ENCODE measurements at regions not wholly inside any gene's neighbourhood (a gene's known extent, or its start where the extent isn't known, plus 50 kb on each side); places are given as distances from the start of the nearest gene placed in this dataset.
"Not testable (repeated sequence)": the region's sequence is repeated elsewhere in the genome, so short reads cannot be mapped to it uniquely, and the experiment has no call there.

- DNase-seq = no peak
Measured at GRCh38 chr11:92022499-92022898, 202.1 kb upstream of the FAT3 start.

DNA sequence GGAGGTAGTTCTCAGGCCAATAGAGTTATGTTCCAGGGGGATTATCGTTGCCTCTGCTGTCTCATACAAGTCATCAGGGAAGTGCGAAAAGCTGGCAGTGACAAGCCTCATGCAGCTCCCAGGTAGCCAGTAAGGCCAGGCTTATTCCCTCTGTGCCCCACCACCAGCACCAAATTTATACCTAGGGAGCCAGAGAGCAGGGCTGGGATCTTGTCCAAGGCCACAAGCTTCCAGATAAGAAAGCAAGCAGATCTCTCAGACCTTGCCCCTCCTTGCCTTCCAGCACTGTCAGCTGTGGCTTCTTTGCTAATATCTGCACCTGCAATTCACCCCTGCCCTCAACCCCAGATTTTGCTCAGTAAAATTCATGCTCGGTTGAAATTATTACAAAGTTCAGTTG, 206.3 kb upstream of the FAT3 start:
- no peak for DNase-seq

DNA sequence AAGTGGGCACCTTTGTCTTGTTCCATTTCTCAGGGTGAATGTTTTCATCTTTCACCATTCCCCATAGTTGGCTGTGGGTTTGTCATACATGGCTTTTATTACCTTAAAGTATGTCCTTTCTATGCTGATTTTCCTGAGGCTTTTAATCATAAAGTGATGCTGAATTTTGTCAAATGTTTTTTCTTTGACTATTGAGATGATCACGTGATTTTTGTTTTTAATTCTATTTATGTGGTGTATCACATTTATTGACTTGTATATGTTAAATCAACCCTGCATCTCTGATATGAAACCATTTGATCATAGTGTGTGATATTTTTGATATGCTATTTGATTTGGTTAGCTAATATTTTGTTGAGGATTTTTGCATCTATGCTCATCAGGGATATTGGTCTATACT, 216.4 kb upstream of the FAT3 start:
- no peak for DNase-seq

GRCh38 chr11:92002568-92002967, 222.1 kb upstream of the FAT3 start:
- no peak for DNase-seq

- DNase-seq = no peak
Measured at GRCh38 chr11:91998481-91998880, 226.1 kb upstream of the FAT3 start.

- no peak for DNase-seq
Measured at GRCh38 chr11:91997226-91997625, 227.4 kb upstream of the FAT3 start.

DNA sequence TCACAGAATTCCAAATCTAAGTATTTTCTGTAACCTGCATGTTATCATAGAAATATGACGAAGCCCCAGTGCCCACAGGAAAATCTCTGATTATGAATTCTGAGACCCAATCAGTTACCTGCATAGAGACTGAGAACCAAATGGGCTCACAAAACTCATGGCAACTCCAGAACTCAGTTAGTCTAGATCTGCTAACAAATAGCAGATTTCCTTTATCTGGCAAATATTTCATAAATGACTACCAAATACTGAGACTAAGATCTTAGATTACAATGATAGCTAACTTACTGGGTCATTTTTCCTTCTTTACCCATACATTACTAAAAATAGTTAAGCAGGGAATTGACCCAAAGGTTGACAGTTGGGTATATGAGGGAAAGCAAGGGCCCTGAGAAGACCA, 228.1 kb upstream of the FAT3 start:
- no peak for DNase-seq

DNA sequence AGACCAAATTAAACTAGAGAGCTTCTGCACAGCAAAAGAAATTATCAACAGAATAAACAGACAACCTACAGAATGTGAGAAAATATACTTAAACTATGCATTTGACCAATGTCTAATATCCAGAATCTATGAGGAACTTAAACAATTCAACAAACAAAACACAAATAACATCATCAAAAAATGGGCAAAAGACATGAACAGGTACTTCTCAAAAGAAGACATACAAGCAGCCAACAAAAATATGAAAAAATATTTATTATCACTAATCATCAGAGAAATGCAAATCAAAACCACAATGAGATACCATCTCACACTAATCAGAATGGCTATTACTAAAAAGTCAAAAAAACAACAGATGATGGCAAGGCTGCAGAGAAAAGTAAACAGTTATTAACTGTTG, 236.2 kb upstream of the FAT3 start:
- DNase-seq = not testable (repeated sequence)

GRCh38 chr11:91986218-91986617, 238.4 kb upstream of the FAT3 start:
- no peak for DNase-seq

GRCh38 chr11:91984033-91984584, 240.5 kb upstream of the FAT3 start:
- DNase-seq = no peak

- no peak for DNase-seq
Measured at GRCh38 chr11:91981995-91982394, 242.6 kb upstream of the FAT3 start.

DNA sequence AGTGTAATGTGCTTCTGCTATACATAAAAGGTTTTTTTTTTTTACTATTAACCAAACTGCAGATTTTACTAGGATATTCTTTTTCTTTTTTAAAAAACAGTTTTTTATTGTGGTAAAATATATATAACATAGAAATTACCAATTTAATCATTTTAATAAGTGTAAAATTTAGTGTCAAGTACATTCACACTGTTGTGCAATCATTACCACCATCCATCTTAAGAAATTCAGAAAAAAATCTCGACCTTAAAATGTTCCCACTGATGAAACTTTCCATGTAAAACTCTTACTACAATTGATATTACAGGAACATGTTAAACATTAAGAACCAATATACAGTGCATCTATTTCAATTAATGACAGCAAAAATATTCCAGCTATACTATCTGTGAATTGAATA, 244.8 kb upstream of the FAT3 start:
- DNase-seq = no peak

DNA sequence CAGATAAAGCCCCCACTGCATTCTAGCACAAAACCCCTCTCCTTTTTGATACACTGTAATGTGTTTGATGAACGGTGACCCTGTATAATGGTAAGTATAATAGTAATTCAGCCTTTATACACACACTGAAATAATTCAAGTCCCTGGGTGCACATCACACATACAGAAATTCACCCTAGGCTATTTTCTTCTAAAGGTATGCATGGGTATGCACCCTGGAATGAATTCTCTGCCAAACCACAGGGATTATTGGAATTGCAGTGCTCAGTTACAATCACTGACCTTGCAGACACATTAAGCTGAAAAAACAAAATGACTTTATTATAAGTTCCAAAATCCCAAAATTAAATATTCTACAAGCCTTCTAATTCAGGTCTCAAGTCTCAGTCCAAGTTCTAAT, 245.9 kb upstream of the FAT3 start:
- DNase-seq = no peak

DNA sequence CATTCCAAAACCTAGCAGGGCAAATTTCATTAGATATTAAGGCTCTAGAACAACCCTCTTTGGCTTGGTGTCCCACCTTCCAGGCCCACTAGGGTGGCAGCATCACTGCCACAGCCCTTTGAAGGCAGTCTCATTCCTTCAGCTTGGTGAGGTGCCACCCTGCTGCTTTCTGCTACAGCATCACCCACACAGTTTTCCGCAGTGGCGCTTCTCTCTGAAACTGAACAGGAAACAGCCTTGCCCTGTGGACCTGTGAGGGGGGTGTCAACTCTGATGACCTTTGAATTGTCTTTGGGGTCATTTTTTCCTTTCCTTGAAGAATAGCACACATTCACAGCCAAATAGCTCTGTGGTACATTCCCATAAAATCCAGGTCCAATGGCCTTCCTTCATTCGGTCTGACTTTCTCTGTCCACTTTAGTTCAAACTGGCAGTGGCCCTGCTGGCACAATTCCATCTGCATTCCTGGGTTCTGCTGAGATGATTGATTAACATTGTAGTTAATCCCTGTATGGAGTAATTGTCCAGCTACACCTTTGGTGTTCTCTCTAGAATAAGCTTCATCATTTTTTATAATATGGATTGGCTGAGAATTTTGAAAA, 251.9 kb upstream of the FAT3 start:
- no peak for DNase-seq

DNA sequence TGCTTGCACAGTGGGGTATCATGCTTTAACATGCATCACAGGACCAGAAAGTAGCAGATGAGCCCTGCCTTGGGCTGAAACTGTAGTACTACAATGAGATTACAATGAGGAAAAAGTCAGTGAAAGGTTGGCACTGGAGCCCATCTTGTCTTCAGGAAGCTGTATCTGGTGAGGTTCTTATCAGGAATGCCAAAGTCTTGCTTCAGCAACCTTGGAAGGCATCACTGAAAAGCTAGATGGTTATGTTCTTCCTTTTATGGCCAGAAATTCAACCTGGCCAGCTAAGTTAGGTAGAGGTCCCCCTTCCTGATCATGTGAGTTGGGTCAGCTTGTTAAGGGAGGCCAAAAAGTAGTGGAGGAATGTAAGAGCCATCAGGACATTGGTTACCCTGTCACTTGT, 254.0 kb upstream of the FAT3 start:
- no peak for DNase-seq

DNA sequence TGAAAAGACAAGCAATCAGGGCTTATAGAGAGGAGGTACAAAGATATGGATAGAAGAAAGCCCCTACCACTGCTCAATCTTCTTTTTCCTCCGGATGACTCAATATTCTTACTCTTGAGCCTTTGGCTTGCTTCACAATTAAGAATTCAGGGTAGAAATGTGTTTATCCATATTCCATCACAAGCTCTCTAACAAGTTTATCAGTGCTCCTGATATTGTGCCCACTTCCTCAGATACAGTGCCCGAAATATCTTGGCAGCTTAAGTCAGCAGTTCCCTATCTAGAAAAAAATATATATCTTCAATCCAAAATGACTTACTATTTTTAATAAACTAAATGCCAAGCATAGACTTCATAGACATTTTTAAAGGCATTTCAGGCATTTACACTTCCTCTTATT, 255.1 kb upstream of the FAT3 start:
- no peak for DNase-seq

DNA sequence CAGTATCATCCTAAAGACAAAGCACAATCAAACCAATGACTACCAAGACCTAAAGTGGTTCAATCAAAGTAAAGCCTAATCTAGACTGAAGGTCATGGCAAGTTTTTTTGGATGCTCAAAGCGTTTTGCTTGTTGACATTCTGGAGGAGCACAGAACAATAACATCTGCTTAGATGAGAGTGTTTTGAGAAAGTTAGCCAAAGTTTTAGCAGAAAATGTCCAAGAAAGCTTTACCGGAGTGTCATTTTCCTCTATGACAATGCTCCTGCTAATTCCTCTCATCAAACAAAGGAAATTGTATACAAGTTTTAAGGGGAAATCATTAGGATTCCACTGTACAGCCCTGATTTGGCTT, 256.9 kb upstream of the FAT3 start:
- no peak for DNase-seq

- no peak for DNase-seq
Measured at GRCh38 chr11:91967026-91967690, 257.5 kb upstream of the FAT3 start.

- DNase-seq = no peak
Measured at GRCh38 chr11:91966368-91966767, 258.2 kb upstream of the FAT3 start.

DNA sequence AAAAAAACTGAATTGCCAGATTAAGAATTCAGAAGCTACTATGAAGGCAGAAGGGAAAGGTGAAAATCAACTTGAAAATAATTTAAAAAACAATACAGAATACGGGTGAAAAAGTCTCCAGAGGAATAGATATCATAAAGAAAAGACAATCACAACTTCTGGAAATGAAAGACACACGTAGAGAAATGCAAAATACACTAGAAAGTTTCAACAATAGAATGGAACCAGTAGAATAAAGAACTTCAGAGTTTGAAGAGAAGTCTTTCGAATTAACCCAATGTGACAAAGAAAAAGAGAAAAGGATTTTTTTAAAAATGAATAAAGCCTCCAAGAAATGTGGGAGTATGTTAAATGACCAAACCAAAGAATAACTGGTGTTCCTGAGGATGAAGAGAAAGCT, 263.8 kb upstream of the FAT3 start:
- DNase-seq = no peak

DNA sequence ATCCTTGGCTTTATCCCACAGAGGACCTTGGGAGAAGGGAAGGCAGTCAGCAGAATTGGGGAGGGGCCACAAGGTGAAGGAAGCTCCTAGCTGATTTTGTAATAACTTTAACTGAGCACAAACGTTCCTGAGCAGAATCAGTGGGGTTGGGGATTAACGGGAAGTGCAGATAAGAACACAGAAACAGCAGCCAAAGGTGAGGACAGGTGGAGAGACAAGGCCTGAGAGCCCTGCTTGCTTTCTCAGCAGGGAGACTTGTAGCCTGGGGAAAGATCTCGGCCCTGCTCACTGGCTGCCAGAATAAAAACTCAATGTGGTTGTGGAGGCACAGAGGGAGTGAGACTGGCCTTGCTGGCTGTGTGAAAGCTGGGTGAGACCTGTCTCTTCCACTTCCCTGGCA, 265.2 kb upstream of the FAT3 start:
- no peak for DNase-seq

DNA sequence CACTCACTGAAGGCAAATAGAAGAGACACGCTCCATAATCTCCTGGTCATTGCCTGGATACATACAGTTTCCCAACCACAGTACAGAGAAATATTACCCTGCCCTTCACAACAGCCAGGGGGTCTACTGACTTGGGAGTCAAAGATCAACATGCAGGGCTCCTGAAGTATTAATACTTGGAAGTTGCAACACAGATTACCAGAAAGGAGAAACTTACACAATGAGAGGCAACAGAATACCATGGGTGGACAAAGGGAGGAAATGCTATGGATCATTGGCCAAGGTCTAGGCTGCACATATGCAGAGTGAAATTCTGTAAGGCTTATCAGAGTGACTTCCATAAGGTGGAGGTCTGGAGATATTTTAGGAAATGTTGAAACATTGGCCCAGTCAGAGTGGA, 267.9 kb upstream of the FAT3 start:
- no peak for DNase-seq

GRCh38 chr11:91955206-91955605, 269.4 kb upstream of the FAT3 start:
- no peak for DNase-seq

- DNase-seq = no peak
Measured at GRCh38 chr11:91952056-91952455, 272.6 kb upstream of the FAT3 start.

Measured in dermis blood vessel endothelial cell (primary cell).